Liver (tissue), 8 donors: ENCODE measurements at regions not wholly inside any gene's neighbourhood (a gene's known extent, or its start where the extent isn't known, plus 50 kb on each side); places are given as distances from the start of the nearest gene placed in this dataset.

Source experiments
- DNase-seq: peaks from one replicate; pipeline ENCODE4 v3.0.0-alpha.2; 2017; ENCODE audit warnings: low spot score
- H3K27ac ChIP-seq, 2 donors: one replicate each; pipeline ENCODE4 v1.7.0; 2013; ENCODE audit warnings: inconsistent platforms in 2 of 2, low read length in 2 of 2, control low read depth in 1 of 2, low read depth in 1 of 2, mild to moderate bottlenecking in 1 of 2
- H3K27me3 ChIP-seq, 4 donors: one replicate each; pipeline versions ENCODE4 v1.6.1 to v1.7.0; 2013; ENCODE audit warnings: low read length in 3 of 4, inconsistent platforms in 1 of 4, mild to moderate bottlenecking in 1 of 4, moderate library complexity in 1 of 4; ENCODE audit not compliant: control insufficient read depth in 4 of 4, insufficient read depth in 4 of 4
- H3K36me3 ChIP-seq, 4 donors: one replicate each; pipeline versions ENCODE4 v1.6.1 to v1.7.0; 2013; ENCODE audit warnings: low read length in 3 of 4, mild to moderate bottlenecking in 3 of 4, low read depth in 1 of 4, moderate library complexity in 1 of 4; ENCODE audit not compliant: control insufficient read depth in 4 of 4, insufficient read depth in 3 of 4
- H3K4me1 ChIP-seq, 4 donors: one replicate each; pipeline versions ENCODE4 v1.6.1 to v1.7.0; 2013; ENCODE audit warnings: low read length in 3 of 4, mild to moderate bottlenecking in 3 of 4, moderate library complexity in 1 of 4; ENCODE audit not compliant: control insufficient read depth in 4 of 4, insufficient read depth in 4 of 4
- H3K4me3 ChIP-seq, 3 donors: one replicate each; pipeline versions ENCODE4 v1.6.1 to v1.7.0; 2013; ENCODE audit warnings: low read length in 3 of 3, control low read depth in 1 of 3, low read depth in 1 of 3, mild to moderate bottlenecking in 1 of 3
- H3K9ac ChIP-seq, 2 donors: one replicate each; pipeline ENCODE4 v1.7.0; 2013; ENCODE audit warnings: low read length in 2 of 2, mild to moderate bottlenecking in 2 of 2, moderate library complexity in 2 of 2, control low read depth in 1 of 2, low read depth in 1 of 2
- H3K9me3 ChIP-seq, 4 donors: one replicate each; pipeline versions ENCODE4 v1.6.1 to v1.7.0; 2013; ENCODE audit warnings: low read length in 3 of 4; ENCODE audit not compliant: control insufficient read depth in 4 of 4
- ATF3 ChIP-seq: IDR thresholded peaks from 2 replicates; pipeline ENCODE4 v1.6.1; 2016; ENCODE audit warnings: antibody characterized with exemption
- EGR1 ChIP-seq, 2 donors: IDR thresholded peaks; 2 replicates each; pipeline ENCODE4 v1.6.1; 2016 to 2018; ENCODE audit warnings: antibody characterized with exemption in 2 of 2, low read depth in 2 of 2
- FOXA2 ChIP-seq: IDR thresholded peaks from 2 replicates; pipeline ENCODE4 v1.6.1; 2016; ENCODE audit warnings: antibody characterized with exemption
- HNF4A ChIP-seq, 2 donors: conservative IDR thresholded peaks; 2 replicates each; pipeline ENCODE4 v1.6.1; 2016; ENCODE audit warnings: antibody characterized with exemption in 2 of 2, mild to moderate bottlenecking in 2 of 2
- HNF4G ChIP-seq: IDR thresholded peaks from 2 replicates; pipeline ENCODE4 v1.6.1; 2016; ENCODE audit warnings: antibody characterized with exemption
- JUND ChIP-seq, 2 donors: IDR thresholded peaks; 2 replicates each; pipeline ENCODE4 v1.6.1; 2016; ENCODE audit warnings: antibody characterized with exemption in 2 of 2
- NR2F2 ChIP-seq: IDR thresholded peaks from 2 replicates; pipeline ENCODE4 v1.6.1; 2016; ENCODE audit warnings: antibody characterized with exemption
- RAD21 ChIP-seq, 2 donors: IDR thresholded peaks; 2 replicates each; pipeline ENCODE4 v1.6.1; 2016; ENCODE audit warnings: antibody characterized with exemption in 2 of 2, mild to moderate bottlenecking in 2 of 2
- RXRA ChIP-seq, 2 donors: IDR thresholded peaks; 2 replicates each; pipeline ENCODE4 v1.6.1; 2017 to 2018; ENCODE audit warnings: antibody characterized with exemption in 2 of 2, mild to moderate bottlenecking in 1 of 2
- SP1 ChIP-seq: IDR thresholded peaks from 2 replicates; pipeline ENCODE4 v1.6.1; 2018; ENCODE audit warnings: antibody characterized with exemption, mild to moderate bottlenecking
- YY1 ChIP-seq: IDR thresholded peaks from 2 replicates; pipeline ENCODE4 v1.6.1; 2016; ENCODE audit warnings: antibody characterized with exemption, mild to moderate bottlenecking
- WGBS: extraction: QIAGEN DNeasy Blood & Tissue Kit; methylation state at CpG from one replicate; pipeline ENCODE4 v1.1.7; 2013; 5-methylcytosine and 5-hydroxymethylcytosine counted together
- TF ChIP-seq, protein P1 (sequence below): fragments of 150-350 bp; IDR thresholded peaks from 2 replicates; pipeline ENCODE4 v1.5.1; 2017; ENCODE audit warnings: improper control_type of control experiment, low read depth, low read length; ENCODE audit not compliant: missing input control
- TF ChIP-seq, protein P2 (sequence below): IDR thresholded peaks from 2 replicates; pipeline ENCODE4 v1.6.1; 2016; ENCODE audit warnings: antibody characterized with exemption
- TF ChIP-seq, protein P3 (sequence below): IDR thresholded peaks from 2 replicates; pipeline ENCODE4 v1.6.1; 2016; ENCODE audit warnings: antibody characterized with exemption, mild to moderate bottlenecking
- donor health status: healthy.
- donor health status: healthy.
- donor health status: healthy.
- donor health status: healthy.
- donor health status: healthy.

- no peaks in the 10 kb centered on the region for H3K36me3 ChIP-seq
- no peak for DNase-seq
- H3K27me3 ChIP-seq, result no peaks in the 10 kb centered on the region
- no peak overlapping the region for H3K4me3 ChIP-seq
- no peak overlapping the region for H3K9ac ChIP-seq
- no peak overlapping the region for H3K27ac ChIP-seq
- H3K9me3 ChIP-seq, result no peaks in the 10 kb centered on the region
- no peak for TF ChIP-seq HNF4A (conservative IDR thresholded peaks at IDR 0.05)
- no peak for TF ChIP-seq NR2F2
- H3K4me1 ChIP-seq, result no peaks in the 10 kb centered on the region
- WGBS, result 60% methylated on average over 3 of the region's 3 CpGs
These were observed 1028.8 kb upstream of the IGFBP7 start for GRCh38 chr4:58138786-58139668.

GRCh38 chr4:58136604-58137003 lies 1026.4 kb upstream of the IGFBP7 start:
- no peaks in the 10 kb centered on the region for H3K36me3 ChIP-seq
- H3K4me1 ChIP-seq, result no peaks in the 10 kb centered on the region
- H3K27ac ChIP-seq, result no peak overlapping the region
- no peak overlapping the region for H3K9ac ChIP-seq
- TF ChIP-seq RXRA (IDR thresholded peaks at IDR 0.05) (no peak), HNF4G (no peak), JUND (IDR thresholded peaks at IDR 0.05) (no peak), FOXA2 (no peak), RAD21 (IDR thresholded peaks at IDR 0.05) (no peak), HNF4A (conservative IDR thresholded peaks at IDR 0.05) (no peak), EGR1 (IDR thresholded peaks at IDR 0.05; ENCODE audit: low read depth in 2 of 2) (no peak), YY1 (no peak), SP1 (no peak), ATF3 (no peak)
- TF ChIP-seq, protein P1, sequence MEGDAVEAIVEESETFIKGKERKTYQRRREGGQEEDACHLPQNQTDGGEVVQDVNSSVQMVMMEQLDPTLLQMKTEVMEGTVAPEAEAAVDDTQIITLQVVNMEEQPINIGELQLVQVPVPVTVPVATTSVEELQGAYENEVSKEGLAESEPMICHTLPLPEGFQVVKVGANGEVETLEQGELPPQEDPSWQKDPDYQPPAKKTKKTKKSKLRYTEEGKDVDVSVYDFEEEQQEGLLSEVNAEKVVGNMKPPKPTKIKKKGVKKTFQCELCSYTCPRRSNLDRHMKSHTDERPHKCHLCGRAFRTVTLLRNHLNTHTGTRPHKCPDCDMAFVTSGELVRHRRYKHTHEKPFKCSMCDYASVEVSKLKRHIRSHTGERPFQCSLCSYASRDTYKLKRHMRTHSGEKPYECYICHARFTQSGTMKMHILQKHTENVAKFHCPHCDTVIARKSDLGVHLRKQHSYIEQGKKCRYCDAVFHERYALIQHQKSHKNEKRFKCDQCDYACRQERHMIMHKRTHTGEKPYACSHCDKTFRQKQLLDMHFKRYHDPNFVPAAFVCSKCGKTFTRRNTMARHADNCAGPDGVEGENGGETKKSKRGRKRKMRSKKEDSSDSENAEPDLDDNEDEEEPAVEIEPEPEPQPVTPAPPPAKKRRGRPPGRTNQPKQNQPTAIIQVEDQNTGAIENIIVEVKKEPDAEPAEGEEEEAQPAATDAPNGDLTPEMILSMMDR, result no peak
- TF ChIP-seq, protein P2, sequence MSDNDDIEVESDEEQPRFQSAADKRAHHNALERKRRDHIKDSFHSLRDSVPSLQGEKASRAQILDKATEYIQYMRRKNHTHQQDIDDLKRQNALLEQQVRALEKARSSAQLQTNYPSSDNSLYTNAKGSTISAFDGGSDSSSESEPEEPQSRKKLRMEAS, result no peak
- TF ChIP-seq, protein P3, sequence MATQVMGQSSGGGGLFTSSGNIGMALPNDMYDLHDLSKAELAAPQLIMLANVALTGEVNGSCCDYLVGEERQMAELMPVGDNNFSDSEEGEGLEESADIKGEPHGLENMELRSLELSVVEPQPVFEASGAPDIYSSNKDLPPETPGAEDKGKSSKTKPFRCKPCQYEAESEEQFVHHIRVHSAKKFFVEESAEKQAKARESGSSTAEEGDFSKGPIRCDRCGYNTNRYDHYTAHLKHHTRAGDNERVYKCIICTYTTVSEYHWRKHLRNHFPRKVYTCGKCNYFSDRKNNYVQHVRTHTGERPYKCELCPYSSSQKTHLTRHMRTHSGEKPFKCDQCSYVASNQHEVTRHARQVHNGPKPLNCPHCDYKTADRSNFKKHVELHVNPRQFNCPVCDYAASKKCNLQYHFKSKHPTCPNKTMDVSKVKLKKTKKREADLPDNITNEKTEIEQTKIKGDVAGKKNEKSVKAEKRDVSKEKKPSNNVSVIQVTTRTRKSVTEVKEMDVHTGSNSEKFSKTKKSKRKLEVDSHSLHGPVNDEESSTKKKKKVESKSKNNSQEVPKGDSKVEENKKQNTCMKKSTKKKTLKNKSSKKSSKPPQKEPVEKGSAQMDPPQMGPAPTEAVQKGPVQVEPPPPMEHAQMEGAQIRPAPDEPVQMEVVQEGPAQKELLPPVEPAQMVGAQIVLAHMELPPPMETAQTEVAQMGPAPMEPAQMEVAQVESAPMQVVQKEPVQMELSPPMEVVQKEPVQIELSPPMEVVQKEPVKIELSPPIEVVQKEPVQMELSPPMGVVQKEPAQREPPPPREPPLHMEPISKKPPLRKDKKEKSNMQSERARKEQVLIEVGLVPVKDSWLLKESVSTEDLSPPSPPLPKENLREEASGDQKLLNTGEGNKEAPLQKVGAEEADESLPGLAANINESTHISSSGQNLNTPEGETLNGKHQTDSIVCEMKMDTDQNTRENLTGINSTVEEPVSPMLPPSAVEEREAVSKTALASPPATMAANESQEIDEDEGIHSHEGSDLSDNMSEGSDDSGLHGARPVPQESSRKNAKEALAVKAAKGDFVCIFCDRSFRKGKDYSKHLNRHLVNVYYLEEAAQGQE, result no peak
- 67% methylated on average over 5 of the region's 5 CpGs for WGBS
- no peak for DNase-seq
- no peaks in the 10 kb centered on the region for H3K27me3 ChIP-seq
- H3K9me3 ChIP-seq, result no peaks in the 10 kb centered on the region
- H3K4me3 ChIP-seq, result no peak overlapping the region
